ENCODE measurements at regions not wholly inside any gene's neighbourhood (a gene's known extent, or its start where the extent isn't known, plus 50 kb on each side); places are given as distances from the start of the nearest gene placed in this dataset.

- Histone ChIP-seq H3K9me3 (ENCODE audit: control insufficient read depth, low read length) (no peaks in the 10 kb centered on the region), H3K27me3 (ENCODE audit: control insufficient read depth in 1 of 2, insufficient read depth in 2 of 2, low read length in 1 of 2) (no peaks in the 10 kb centered on the region), H3K36me3 (ENCODE audit: control insufficient read depth in 1 of 2, insufficient read depth in 2 of 2, low read length in 1 of 2) (no peaks in the 10 kb centered on the region), H3K4me3 (ENCODE audit: low read length in 2 of 2) (no peak overlapping the region), H3K4me1 (ENCODE audit: control insufficient read depth in 1 of 2, insufficient read depth in 2 of 2, low read length in 2 of 2) (no peaks in the 10 kb centered on the region), H3K27ac (ENCODE audit: low read depth in 1 of 2, low read length in 2 of 2) (no peak overlapping the region)
- DNase-seq: no peak
- WGBS, 2 donors: 90 to 91% methylated on average over 7 of the region's 7 CpGs
- intact Hi-C loops (cut with DNase I): no loop called here
- no peak for ATAC-seq (ENCODE audit: low FRiP score)
These were observed 1428.6 kb downstream of the MAT2B start for GRCh38 chr5:164934039-164934438.

GRCh38 chr5:164934561-164934960 is 1429.1 kb downstream of the MAT2B start:
- Histone ChIP-seq H3K36me3 (ENCODE audit: control insufficient read depth in 1 of 2, insufficient read depth in 2 of 2, low read length in 1 of 2) (no peaks in the 10 kb centered on the region), H3K27ac (ENCODE audit: low read depth in 1 of 2, low read length in 2 of 2) (no peak overlapping the region), H3K9me3 (ENCODE audit: control insufficient read depth, low read length) (no peaks in the 10 kb centered on the region), H3K27me3 (ENCODE audit: control insufficient read depth in 1 of 2, insufficient read depth in 2 of 2, low read length in 1 of 2) (no peaks in the 10 kb centered on the region), H3K4me3 (ENCODE audit: low read length in 2 of 2) (no peak overlapping the region), H3K4me1 (ENCODE audit: control insufficient read depth in 1 of 2, insufficient read depth in 2 of 2, low read length in 2 of 2) (no peaks in the 10 kb centered on the region)
- 61 to 74% methylated on average over 7 of the region's 7 CpGs for WGBS, 2 donors
- intact Hi-C loops (cut with DNase I): no loop called here
- no peak for DNase-seq
- ATAC-seq (ENCODE audit: low FRiP score): no peak

- DNase-seq: no peak
These were observed 1435.7 kb downstream of the MAT2B start for GRCh38 chr5:164941132-164941531.

GRCh38 chr5:164950927-164951326 is 1445.5 kb downstream of the MAT2B start:
- no peak overlapping the region for H3K27ac ChIP-seq (ENCODE audit: low read depth in 1 of 2, low read length in 2 of 2)
- no peak overlapping the region for H3K4me3 ChIP-seq (ENCODE audit: low read length in 2 of 2)
- H3K9me3 ChIP-seq (ENCODE audit: control insufficient read depth, low read length): no peaks in the 10 kb centered on the region
- WGBS, 2 donors: 80 to 82% methylated on average over 3 of the region's 3 CpGs
- ATAC-seq (ENCODE audit: low FRiP score) (no peak), DNase-seq (no peak)
- H3K4me1 ChIP-seq (ENCODE audit: control insufficient read depth in 1 of 2, insufficient read depth in 2 of 2, low read length in 2 of 2): no peaks in the 10 kb centered on the region
- intact Hi-C loops (cut with DNase I): no loop called here
- H3K27me3 ChIP-seq (ENCODE audit: control insufficient read depth in 1 of 2, insufficient read depth in 2 of 2, low read length in 1 of 2): no peaks in the 10 kb centered on the region
- H3K36me3 ChIP-seq (ENCODE audit: control insufficient read depth in 1 of 2, insufficient read depth in 2 of 2, low read length in 1 of 2): no peaks in the 10 kb centered on the region

More at GRCh38 chr5:164941132-164941531, 1435.7 kb downstream of the MAT2B start:
- H3K4me1 ChIP-seq (ENCODE audit: control insufficient read depth in 1 of 2, insufficient read depth in 2 of 2, low read length in 2 of 2): no peaks in the 10 kb centered on the region
- no peak overlapping the region for H3K27ac ChIP-seq (ENCODE audit: low read depth in 1 of 2, low read length in 2 of 2)
- intact Hi-C loops (cut with DNase I): no loop called here
- H3K4me3 ChIP-seq (ENCODE audit: low read length in 2 of 2): no peak overlapping the region
- no peaks in the 10 kb centered on the region for H3K36me3 ChIP-seq (ENCODE audit: control insufficient read depth in 1 of 2, insufficient read depth in 2 of 2, low read length in 1 of 2)
- H3K27me3 ChIP-seq (ENCODE audit: control insufficient read depth in 1 of 2, insufficient read depth in 2 of 2, low read length in 1 of 2): no peaks in the 10 kb centered on the region
- H3K9me3 ChIP-seq (ENCODE audit: control insufficient read depth, low read length): no peaks in the 10 kb centered on the region
- no peak for ATAC-seq (ENCODE audit: low FRiP score)
- WGBS, 2 donors: 20 to 23% methylated on average over 4 of the region's 4 CpGs

- H3K36me3 ChIP-seq (ENCODE audit: control insufficient read depth in 1 of 2, insufficient read depth in 2 of 2, low read length in 1 of 2): no peaks in the 10 kb centered on the region
- H3K9me3 ChIP-seq (ENCODE audit: control insufficient read depth, low read length): no peaks in the 10 kb centered on the region
- ATAC-seq (ENCODE audit: low FRiP score): no peak
- intact Hi-C loops (cut with DNase I): no loop called here
- H3K4me3 ChIP-seq (ENCODE audit: low read length in 2 of 2): no peak overlapping the region
- H3K27me3 ChIP-seq (ENCODE audit: control insufficient read depth in 1 of 2, insufficient read depth in 2 of 2, low read length in 1 of 2): no peaks in the 10 kb centered on the region
- H3K27ac ChIP-seq (ENCODE audit: low read depth in 1 of 2, low read length in 2 of 2): no peak overlapping the region
- no peaks in the 10 kb centered on the region for H3K4me1 ChIP-seq (ENCODE audit: control insufficient read depth in 1 of 2, insufficient read depth in 2 of 2, low read length in 2 of 2)
- WGBS, 2 donors: 12 to 19% methylated on average over 2 of the region's 2 CpGs
- no peak for DNase-seq
These were observed 1446.2 kb downstream of the MAT2B start for GRCh38 chr5:164951570-164951969.

GRCh38 chr5:164958688-164959087 is 1453.3 kb downstream of the MAT2B start:
- no peaks in the 10 kb centered on the region for H3K4me1 ChIP-seq (ENCODE audit: control insufficient read depth in 1 of 2, insufficient read depth in 2 of 2, low read length in 2 of 2)

GRCh38 chr5:164959761-164960160 is 1454.3 kb downstream of the MAT2B start:
- WGBS, 2 donors: 65 to 66% methylated on average over 4 of the region's 4 CpGs
- DNase-seq (no peak), ATAC-seq (ENCODE audit: low FRiP score) (no peak)
- no peak overlapping the region for H3K27ac ChIP-seq (ENCODE audit: low read depth in 1 of 2, low read length in 2 of 2)
- no peak overlapping the region for H3K4me3 ChIP-seq (ENCODE audit: low read length in 2 of 2)
- H3K9me3 ChIP-seq (ENCODE audit: control insufficient read depth, low read length): no peaks in the 10 kb centered on the region
- no peaks in the 10 kb centered on the region for H3K27me3 ChIP-seq (ENCODE audit: control insufficient read depth in 1 of 2, insufficient read depth in 2 of 2, low read length in 1 of 2)
- intact Hi-C loops (cut with DNase I): no loop called here
- H3K36me3 ChIP-seq (ENCODE audit: control insufficient read depth in 1 of 2, insufficient read depth in 2 of 2, low read length in 1 of 2): no peaks in the 10 kb centered on the region
- no peaks in the 10 kb centered on the region for H3K4me1 ChIP-seq (ENCODE audit: control insufficient read depth in 1 of 2, insufficient read depth in 2 of 2, low read length in 2 of 2)

More at GRCh38 chr5:164958688-164959087, 1453.3 kb downstream of the MAT2B start:
- H3K27me3 ChIP-seq (ENCODE audit: control insufficient read depth in 1 of 2, insufficient read depth in 2 of 2, low read length in 1 of 2): no peaks in the 10 kb centered on the region
- ATAC-seq (ENCODE audit: low FRiP score) (no peak), DNase-seq (no peak)
- no peak overlapping the region for H3K27ac ChIP-seq (ENCODE audit: low read depth in 1 of 2, low read length in 2 of 2)
- no peaks in the 10 kb centered on the region for H3K9me3 ChIP-seq (ENCODE audit: control insufficient read depth, low read length)
- 78 to 81% methylated on average over 5 of the region's 5 CpGs for WGBS, 2 donors
- no peaks in the 10 kb centered on the region for H3K36me3 ChIP-seq (ENCODE audit: control insufficient read depth in 1 of 2, insufficient read depth in 2 of 2, low read length in 1 of 2)
- no peak overlapping the region for H3K4me3 ChIP-seq (ENCODE audit: low read length in 2 of 2)
- intact Hi-C loops (cut with DNase I): no loop called here

GRCh38 chr5:164962329-164962961 is 1457.0 kb downstream of the MAT2B start:
- intact Hi-C loops (cut with DNase I): no loop called here

GRCh38 chr5:164966611-164967010 is 1461.2 kb downstream of the MAT2B start:
- Histone ChIP-seq H3K9me3 (ENCODE audit: control insufficient read depth, low read length) (no peaks in the 10 kb centered on the region), H3K4me1 (ENCODE audit: control insufficient read depth in 1 of 2, insufficient read depth in 2 of 2, low read length in 2 of 2) (no peaks in the 10 kb centered on the region), H3K27me3 (ENCODE audit: control insufficient read depth in 1 of 2, insufficient read depth in 2 of 2, low read length in 1 of 2) (no peaks in the 10 kb centered on the region), H3K27ac (ENCODE audit: low read depth in 1 of 2, low read length in 2 of 2) (no peak overlapping the region), H3K36me3 (ENCODE audit: control insufficient read depth in 1 of 2, insufficient read depth in 2 of 2, low read length in 1 of 2) (no peaks in the 10 kb centered on the region), H3K4me3 (ENCODE audit: low read length in 2 of 2) (no peak overlapping the region)
- DNase-seq: no peak
- WGBS, 2 donors: 77 to 80% methylated on average over 4 of the region's 4 CpGs
- intact Hi-C loops (cut with DNase I): no loop called here
- no peak for ATAC-seq (ENCODE audit: low FRiP score)

More at GRCh38 chr5:164962329-164962961, 1457.0 kb downstream of the MAT2B start:
- Histone ChIP-seq H3K4me1 (ENCODE audit: control insufficient read depth in 1 of 2, insufficient read depth in 2 of 2, low read length in 2 of 2) (no peaks in the 10 kb centered on the region), H3K4me3 (ENCODE audit: low read length in 2 of 2) (no peak overlapping the region), H3K27me3 (ENCODE audit: control insufficient read depth in 1 of 2, insufficient read depth in 2 of 2, low read length in 1 of 2) (no peaks in the 10 kb centered on the region), H3K9me3 (ENCODE audit: control insufficient read depth, low read length) (no peaks in the 10 kb centered on the region), H3K36me3 (ENCODE audit: control insufficient read depth in 1 of 2, insufficient read depth in 2 of 2, low read length in 1 of 2) (no peaks in the 10 kb centered on the region), H3K27ac (ENCODE audit: low read depth in 1 of 2, low read length in 2 of 2) (no peak overlapping the region)
- no peak for ATAC-seq (ENCODE audit: low FRiP score)
- DNase-seq: no peak
- WGBS, 2 donors: 78 to 85% methylated on average over 2 of the region's 2 CpGs

Data from aorta (tissue), 5 donors.